NCI-H82 treated with DMSO at 0.1 percent for 48 hours (cell line): ENCODE measurements at regions not wholly inside any gene's neighbourhood (a gene's known extent, or its start where the extent isn't known, plus 50 kb on each side); places are given as distances from the start of the nearest gene placed in this dataset.
"Not testable (repeated sequence)": the region's sequence is repeated elsewhere in the genome, so short reads cannot be mapped to it uniquely, and the experiment has no call there.

ENCODE experiments used
- DNase-seq: peaks from one replicate; lab custom pipeline; 2025; ENCODE audit not compliant: unreplicated experiment; lab: John Stamatoyannopoulos, UW

DNA sequence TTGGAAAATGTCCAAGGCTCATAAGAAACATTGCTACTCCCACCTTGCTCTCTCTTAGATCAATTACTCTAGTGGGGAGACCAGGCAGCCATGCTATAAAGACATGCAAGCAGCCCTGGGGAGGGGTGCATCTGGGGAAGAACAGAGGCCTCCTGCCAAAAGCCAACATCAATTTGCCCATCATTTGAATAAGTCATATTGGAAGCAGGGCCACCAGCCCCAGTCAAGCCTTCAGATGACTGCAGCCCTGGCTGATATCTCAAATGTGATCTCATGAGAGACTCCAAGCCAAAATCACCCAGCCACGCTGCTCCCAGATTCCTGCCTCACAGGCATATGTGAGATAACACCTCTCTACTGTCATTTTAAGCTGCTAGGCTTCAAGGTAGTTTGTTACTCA is 157.5 kb upstream of the PDE1C start:
- DNase-seq: no peak

GRCh38 chr7:32224276-32224675 is 154.1 kb upstream of the PDE1C start:
- DNase-seq: no peak

DNA sequence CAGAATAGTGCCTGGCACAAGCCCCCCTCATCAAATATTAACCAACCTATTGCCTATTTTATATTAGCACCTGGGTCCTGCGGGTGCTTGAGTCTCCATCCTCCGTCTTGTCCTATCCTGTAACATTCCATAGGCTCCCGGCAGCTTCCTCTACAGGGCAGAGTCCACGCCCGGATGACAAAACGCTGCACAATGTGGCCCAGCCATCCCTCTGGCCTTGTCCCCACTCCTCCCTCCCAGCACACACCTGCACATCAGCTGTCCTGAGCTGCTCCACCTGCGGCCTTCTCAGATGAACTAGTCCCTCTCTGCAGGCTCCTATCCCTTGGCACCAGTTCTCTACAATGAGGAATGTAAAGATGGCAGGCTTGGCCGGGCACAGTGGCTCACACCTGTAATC is 153.5 kb upstream of the PDE1C start:
- no peak for DNase-seq

DNA sequence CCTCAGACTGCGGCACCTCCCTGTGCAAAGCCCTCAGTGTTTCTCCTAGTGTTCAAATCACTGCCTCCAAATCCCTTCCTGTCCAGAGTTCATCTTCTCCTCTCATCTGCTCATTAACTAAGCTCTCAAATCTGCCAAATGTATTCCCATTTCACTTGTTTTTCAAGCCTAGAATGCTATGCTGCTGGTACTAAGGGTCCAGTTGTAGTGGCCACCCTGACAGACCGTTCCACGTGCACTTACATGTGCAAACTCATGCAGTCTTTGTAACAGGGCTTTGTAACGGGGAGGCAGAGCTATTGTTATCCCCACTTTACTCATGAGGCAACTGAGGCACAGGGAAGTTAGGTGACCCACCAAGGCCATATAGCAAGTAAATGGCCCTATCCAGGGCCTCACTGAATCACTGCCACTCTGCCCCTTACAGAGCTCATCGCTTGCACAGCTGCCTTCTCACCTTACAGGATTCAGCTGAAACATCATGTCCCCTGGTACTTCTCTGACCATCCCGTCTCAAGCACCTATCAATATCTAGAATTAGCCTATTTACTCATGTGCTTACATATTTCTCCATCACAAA is 153.0 kb upstream of the PDE1C start:
- no peak for DNase-seq

GRCh38 chr7:32222251-32222900 is 152.2 kb upstream of the PDE1C start:
- DNase-seq: no peak

DNA sequence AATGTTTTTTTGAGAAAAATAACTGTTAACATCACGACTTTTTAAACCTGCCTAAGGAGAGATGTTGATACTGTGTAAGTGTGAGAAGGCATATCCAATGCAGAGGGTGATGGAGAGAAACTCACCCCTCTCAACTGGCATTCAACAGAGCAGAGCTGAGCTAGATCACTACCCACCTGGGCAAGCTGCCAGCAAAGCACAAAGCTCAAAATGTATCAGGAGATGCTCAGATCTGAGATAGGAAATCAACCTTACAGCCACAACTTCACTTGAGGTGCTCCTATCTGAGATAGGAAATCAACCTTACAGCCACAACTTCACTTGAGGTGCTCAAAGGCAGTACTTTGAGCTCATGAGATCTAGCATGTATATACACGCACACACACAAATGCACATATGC is 151.5 kb upstream of the PDE1C start:
- no peak for DNase-seq

GRCh38 chr7:32221056-32221455 is 150.8 kb upstream of the PDE1C start:
- no peak for DNase-seq

DNA sequence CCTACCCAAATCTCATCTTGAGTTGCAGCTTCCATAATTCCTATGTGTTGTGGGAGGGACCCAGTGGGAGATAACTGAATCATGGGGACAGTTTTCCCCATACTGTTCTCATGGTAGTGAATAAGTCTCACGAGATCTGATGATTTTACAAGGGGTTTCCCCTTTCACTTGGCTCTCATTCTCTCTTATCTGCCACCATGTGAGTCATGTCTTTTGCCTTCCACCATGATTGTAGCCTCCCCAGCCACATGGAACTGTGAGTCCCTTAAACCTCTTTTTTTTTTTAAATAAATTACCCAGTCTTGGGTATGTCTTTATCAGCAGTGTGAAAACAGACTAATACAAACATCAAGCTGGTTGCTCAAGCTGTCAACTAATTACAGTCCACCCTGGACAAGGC is 149.6 kb upstream of the PDE1C start:
- DNase-seq: not testable (repeated sequence)

DNA sequence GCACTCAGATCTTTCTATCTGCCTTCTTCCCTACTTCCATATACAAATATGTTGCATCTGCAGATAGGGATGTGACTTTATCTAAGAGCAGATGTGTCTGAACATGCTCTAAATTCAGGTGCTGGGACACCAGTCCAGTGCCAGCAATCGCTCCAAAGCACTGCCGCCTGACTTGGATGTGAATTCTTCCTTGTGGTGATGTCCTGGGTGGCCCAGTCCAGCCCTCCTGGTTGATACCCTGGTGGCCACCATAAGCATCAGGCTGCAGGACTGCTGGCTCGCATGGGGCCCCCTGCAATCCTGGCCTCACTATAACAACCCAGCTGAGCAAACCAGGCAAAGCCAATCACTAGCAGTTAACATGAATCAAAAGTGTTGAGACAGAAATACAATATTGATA is 149.2 kb upstream of the PDE1C start:
- DNase-seq: no peak

DNA sequence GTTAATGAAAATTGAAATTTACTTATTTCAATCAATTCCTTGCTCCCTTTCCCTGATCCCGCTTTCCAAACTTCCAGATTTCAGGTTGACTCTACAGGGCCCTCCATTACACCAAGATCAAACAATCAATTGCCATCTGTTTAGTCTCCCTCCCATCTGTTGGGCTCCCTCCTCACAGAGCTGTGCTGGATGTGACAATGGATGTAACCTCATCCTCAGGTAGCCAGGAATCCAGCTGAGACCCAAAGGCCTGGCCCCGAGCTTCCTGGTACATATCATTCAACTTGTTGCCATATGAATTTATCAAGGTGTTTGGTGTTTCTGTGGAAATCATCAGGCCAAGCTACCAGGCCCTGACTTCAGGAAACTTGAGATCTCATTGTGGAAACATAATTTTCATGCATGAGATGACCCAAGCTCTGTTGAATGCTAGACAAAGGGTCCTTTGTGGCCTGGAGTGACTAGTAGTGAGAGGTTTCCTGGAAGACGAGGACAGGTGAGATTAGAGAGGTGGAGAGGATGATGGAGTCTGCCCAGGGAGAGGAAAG is 148.6 kb upstream of the PDE1C start:
- DNase-seq: peak; percentile 63

DNA sequence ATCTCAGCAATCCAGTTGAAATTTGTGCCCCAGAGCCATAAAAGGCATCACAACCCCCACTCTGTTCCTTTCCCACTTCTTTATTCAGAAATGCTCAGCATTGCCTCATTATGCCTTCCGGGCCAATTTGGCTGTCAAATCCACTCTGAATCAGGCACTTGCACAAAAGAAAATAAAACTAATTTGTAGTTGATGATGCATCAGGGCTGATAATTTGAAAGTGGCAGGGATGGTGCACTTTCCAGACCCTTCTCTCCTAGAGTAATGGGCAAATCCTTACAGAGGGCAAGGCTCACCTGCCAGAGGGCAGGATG is 147.9 kb upstream of the PDE1C start:
- no peak for DNase-seq

DNA sequence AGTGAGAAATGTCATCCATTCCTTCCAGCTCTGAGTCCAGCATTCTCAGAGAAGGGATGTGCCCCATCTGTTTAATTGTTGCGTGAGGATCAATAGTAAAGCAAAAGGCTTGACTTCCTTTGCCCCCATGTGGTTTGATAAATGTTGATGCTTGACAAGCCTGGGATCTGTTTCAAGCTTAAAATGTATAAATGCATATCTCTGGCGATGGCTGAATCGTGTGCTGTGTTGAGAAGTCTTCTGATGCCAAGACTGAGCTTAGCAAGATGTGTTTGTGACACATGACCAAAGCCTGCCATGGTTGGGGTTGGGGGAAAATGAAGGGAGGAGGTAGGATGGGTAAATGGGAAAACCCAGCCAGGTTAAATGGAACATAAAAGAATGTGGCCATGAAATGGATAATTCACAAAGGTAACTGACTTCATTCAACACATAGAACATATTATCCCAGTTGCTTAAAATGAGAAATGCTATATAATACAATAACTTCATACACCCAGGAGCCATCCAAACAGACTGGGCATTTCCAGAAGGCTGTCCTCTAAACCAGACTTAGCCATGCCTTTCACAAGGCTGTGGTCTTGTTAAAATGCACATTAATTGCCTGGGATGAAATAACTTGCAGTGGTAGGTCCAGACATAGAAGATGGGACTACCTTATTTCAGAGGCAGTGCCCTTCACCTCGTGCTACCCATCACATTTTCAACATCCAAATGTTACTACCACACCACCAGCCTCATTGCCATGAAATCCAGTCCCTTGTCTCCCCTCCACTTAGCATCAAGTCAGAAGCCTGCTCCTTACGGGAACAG is 147.3 kb upstream of the PDE1C start:
- DNase-seq: no peak

- no peak for DNase-seq
These were observed 146.6 kb upstream of the PDE1C start for GRCh38 chr7:32216759-32217158.

GRCh38 chr7:32215697-32216096 is 145.5 kb upstream of the PDE1C start:
- DNase-seq: no peak

GRCh38 chr7:32214913-32215312 is 144.7 kb upstream of the PDE1C start:
- no peak for DNase-seq

DNA sequence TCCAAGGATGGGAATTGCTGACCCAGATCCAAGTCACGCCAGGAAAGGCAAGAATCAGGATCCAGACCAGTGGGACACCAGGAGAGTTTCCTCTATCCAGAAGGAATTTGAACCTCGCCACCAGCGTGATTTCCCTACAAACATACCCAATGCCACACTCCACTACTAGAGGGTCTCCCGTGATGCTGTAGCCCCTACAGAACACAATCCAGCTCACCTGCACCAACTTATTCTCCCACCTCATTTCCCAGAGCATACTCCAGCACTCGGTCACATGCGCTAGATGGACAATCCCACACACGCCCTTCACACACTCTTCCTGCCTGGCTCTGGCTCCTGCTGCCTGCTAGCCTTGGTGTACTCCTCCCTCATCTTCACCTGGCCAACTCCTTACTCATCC is 142.1 kb upstream of the PDE1C start:
- no peak for DNase-seq

DNA sequence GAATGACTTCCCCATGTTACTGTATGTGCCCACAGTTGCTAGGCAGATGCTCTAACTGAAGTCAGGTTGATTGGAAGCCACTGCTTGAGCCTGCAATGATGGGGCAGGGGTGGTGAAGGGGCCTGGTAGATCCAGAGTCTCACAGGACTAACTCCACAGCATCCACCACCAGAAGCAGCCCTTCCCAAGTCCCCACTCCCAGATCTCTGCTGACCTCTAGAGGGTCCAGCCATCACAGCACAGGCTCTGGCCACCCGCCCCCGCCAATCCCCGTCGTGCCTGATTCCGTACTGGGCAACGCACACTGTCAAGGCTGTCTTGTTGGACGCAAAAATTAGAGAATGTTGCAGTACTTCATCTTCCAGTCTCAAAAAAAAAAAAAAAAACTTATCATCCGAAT is 136.8 kb upstream of the PDE1C start:
- no peak for DNase-seq

DNA sequence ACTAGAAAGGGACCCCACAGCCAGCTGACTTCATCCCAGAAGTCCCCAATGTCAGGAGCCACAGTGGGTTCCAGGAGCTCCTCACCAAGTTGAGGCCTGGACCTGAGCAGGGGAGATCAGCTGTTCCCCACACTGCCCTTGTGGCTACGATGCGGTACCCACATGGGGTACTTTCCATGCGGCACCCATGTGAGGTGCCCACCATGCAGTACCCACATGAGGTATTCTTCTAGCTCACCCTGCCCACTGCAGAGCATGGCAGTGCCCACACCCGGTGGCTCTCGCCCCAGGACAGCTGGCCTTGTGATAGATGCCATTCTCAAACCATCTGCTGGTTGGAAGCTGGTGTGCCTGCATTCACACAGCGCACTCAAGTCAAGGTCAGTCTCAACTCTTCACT is 136.3 kb upstream of the PDE1C start:
- DNase-seq: no peak

DNA sequence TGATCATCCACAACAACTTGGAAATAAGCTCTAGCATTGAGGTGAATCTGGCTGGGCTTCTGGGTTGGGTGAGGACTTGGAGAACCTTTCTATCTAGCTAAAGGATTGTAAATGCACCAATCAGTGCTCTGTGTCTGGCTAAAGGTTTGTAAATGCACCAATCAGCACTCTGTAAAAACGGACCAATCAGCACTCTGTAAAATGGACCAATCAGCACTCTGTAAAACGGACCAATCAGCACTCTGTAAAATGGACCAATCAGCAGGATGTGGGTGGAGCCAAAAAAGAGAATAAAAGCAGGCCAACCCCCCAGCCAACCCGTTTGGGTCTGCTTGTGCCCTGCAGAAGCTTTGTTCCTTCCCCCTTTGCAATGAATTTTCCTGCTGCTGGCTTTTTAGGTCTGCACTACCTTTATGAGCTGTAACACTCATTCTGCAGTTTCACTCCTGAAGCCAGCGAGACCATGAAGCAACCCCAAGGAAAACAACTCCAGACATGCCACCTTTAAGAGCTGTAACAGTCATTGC is 135.2 kb upstream of the PDE1C start:
- not testable (repeated sequence) for DNase-seq

- peak; percentile 76 for DNase-seq
These were observed 134.3 kb upstream of the PDE1C start for GRCh38 chr7:32204361-32205018.

DNA sequence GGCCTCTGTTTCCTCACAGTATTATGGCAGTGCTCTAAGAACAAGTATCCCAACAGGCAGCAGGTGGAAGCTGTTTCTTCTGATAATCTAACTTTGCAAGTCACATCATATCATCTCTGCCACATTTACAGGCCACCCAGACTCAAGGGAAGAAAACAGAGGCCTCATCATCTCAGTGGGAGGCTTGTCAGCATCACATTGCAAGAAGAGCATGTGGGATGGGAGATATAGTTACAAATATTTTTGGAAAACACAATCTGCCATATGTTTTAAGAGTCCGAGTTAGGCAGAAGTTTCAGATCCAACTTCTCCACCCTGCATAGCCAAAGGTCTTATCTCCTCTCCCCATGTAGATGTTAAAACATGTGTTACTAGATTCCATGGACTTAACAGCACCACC is 130.4 kb upstream of the PDE1C start:
- DNase-seq: no peak

DNA sequence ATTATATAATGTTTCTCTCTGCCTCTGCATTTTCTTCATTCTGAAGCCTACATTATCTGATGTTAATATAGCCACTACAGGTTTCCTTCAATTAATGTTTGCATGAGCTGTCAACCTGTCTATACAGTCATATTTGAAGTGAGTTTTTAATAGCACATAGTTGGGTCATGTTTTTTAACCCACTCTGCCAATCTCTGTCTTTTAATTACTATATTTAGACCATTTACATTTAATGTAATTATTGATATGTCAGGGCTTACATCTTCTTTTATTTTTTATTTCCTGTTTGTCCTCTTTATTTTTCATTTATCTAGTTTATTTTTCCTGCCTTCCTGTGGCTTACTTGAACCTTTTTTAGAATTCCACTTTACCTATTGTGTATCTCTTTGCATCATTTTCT is 124.3 kb upstream of the PDE1C start:
- no peak for DNase-seq
